Right lobe of liver (tissue), 6 donors: ENCODE measurements at regions not wholly inside any gene's neighbourhood (a gene's known extent, or its start where the extent isn't known, plus 50 kb on each side); places are given as distances from the start of the nearest gene placed in this dataset.

Experiments
- ATAC-seq, 4 donors: fragments of 200-7000 bp; cut with Tn5 transposase; one replicate each; pipeline ENCODE4 v1.9.1; 2020; ENCODE audit warnings: mild to moderate bottlenecking in 4 of 4, moderate library complexity in 4 of 4
- DNase-seq, 3 donors: peaks; one replicate each; pipeline ENCODE4 v3.0.0-alpha.2; 2020
- H3K27ac ChIP-seq, 3 donors: fragments of 200-600 bp; one replicate each; pipeline ENCODE4 v1.8.0; 2022
- H3K27me3 ChIP-seq, 2 donors: fragments of 200-600 bp; one replicate each; pipeline ENCODE4 v1.8.0; 2022
- H3K36me3 ChIP-seq, 4 donors: fragments of 200-600 bp; sonication (generic) in 1 of 4; one replicate each; pipeline versions ENCODE4 v1.5.1 to v1.8.0; 2017 to 2022; ENCODE audit warnings: control low read depth in 1 of 4
- H3K4me1 ChIP-seq, 4 donors: fragments of 200-600 bp; sonication (generic) in 1 of 4; one replicate each; pipeline versions ENCODE4 v1.5.1 to v1.8.0; 2017 to 2022; ENCODE audit warnings: control low read depth in 1 of 4
- H3K4me3 ChIP-seq, 3 donors: fragments of 200-600 bp; one replicate each; pipeline ENCODE4 v1.8.0; 2022
- H3K9me3 ChIP-seq, 4 donors: fragments of 200-600 bp; sonication (generic) in 1 of 4; one replicate each; pipeline versions ENCODE4 v1.5.1 to v1.8.0; 2017 to 2022; ENCODE audit warnings: control low read depth in 1 of 4
- CTCF ChIP-seq, 4 donors: fragments of 200-600 bp in 3 of 4; fragments of 450-650 bp in 1 of 4; IDR thresholded peaks; one replicate each; pipeline versions ENCODE4 v1.5.1 to v1.8.0; 2016 to 2022; ENCODE audit warnings: antibody characterized with exemption in 4 of 4, mild to moderate bottlenecking in 2 of 4
- POLR2A ChIP-seq: fragments of 450-650 bp; IDR thresholded peaks from one replicate; pipeline ENCODE4 v1.6.1; 2017; ENCODE audit warnings: antibody characterized with exemption, mild to moderate bottlenecking
- WGBS: methylation state at CpG from one replicate; pipeline ENCODE4 v1.1.6; 2018; ENCODE audit warnings: low coverage, low lambda C conversion rate; ENCODE audit not compliant: insufficient coverage; ENCODE audit errors: missing lambda C conversion rate; 5-methylcytosine and 5-hydroxymethylcytosine counted together
- intact Hi-C, 2 donors: fragments of 100-400 bp; cut with DNase I; formaldehyde crosslinking; loops; one replicate each; pipeline versions ENCODE4 v1.11.2 to v1.14.1; 2022
- donor health status: DM: no; HTN: yes; CAD: no.
- donor health status: DM: no; HTN: no; CAD: no.
- donor health status: DM: no; HTN: no; CAD: no.
- donor health status: DM: no; HTN: yes; CAD: no.
- donor health status: DM: no; HTN: yes; CAD: no.

GRCh38 chr21:20570824-20571232, 427.4 kb upstream of the NCAM2 start:
- DNase-seq: no peak
- H3K27ac ChIP-seq: no peak overlapping the region
- WGBS: 39% methylated on average over 2 of the region's 2 CpGs
- H3K4me1 ChIP-seq: no peaks in the 10 kb centered on the region
- no peaks in the 10 kb centered on the region for H3K27me3 ChIP-seq
- no peaks in the 10 kb centered on the region for H3K36me3 ChIP-seq
- no peaks in the 10 kb centered on the region for H3K9me3 ChIP-seq
- no peak overlapping the region for H3K4me3 ChIP-seq
- intact Hi-C loops: no loop called here
- no peak for ATAC-seq
- TF ChIP-seq CTCF (IDR thresholded peaks at IDR 0.05) (no peak), POLR2A (no peak)

- WGBS: 38% methylated on average over 4 of the region's 4 CpGs
- intact Hi-C loops: no loop called here
- DNase-seq (no peak), ATAC-seq (no peak)
- H3K27me3 ChIP-seq: no peaks in the 10 kb centered on the region
- no peak overlapping the region for H3K27ac ChIP-seq
- H3K4me3 ChIP-seq: no peak overlapping the region
- no peaks in the 10 kb centered on the region for H3K9me3 ChIP-seq
- H3K36me3 ChIP-seq: no peaks in the 10 kb centered on the region
- TF ChIP-seq CTCF (IDR thresholded peaks at IDR 0.05) (no peak), POLR2A (no peak)
- H3K4me1 ChIP-seq: no peaks in the 10 kb centered on the region
Measured at GRCh38 chr21:20572582-20572981, 425.6 kb upstream of the NCAM2 start.

GRCh38 chr21:20581361-20581760, 416.8 kb upstream of the NCAM2 start:
- Histone ChIP-seq H3K4me3 (no peak overlapping the region), H3K9me3 (no peaks in the 10 kb centered on the region), H3K27ac (no peak overlapping the region), H3K36me3 (no peaks in the 10 kb centered on the region), H3K4me1 (no peaks in the 10 kb centered on the region), H3K27me3 (no peaks in the 10 kb centered on the region)
- DNase-seq (no peak), ATAC-seq (no peak)
- 50% methylated on average over 1 of the region's 1 CpG for WGBS
- TF ChIP-seq POLR2A (no peak), CTCF (IDR thresholded peaks at IDR 0.05) (no peak)
- intact Hi-C loops: no loop called here

GRCh38 chr21:20591284-20591683, 406.9 kb upstream of the NCAM2 start:
- WGBS: 17% methylated on average over 1 of the region's 1 CpG
- Histone ChIP-seq H3K27ac (no peak overlapping the region), H3K9me3 (no peaks in the 10 kb centered on the region), H3K27me3 (no peaks in the 10 kb centered on the region), H3K36me3 (no peaks in the 10 kb centered on the region), H3K4me3 (no peak overlapping the region), H3K4me1 (no peaks in the 10 kb centered on the region)
- no peak for TF ChIP-seq POLR2A
- TF ChIP-seq CTCF (IDR thresholded peaks at IDR 0.05): no peak
- DNase-seq (no peak), ATAC-seq (no peak)
- intact Hi-C loops: no loop called here

- Histone ChIP-seq H3K27me3 (no peaks in the 10 kb centered on the region), H3K4me3 (no peak overlapping the region), H3K9me3 (no peaks in the 10 kb centered on the region), H3K27ac (no peak overlapping the region), H3K4me1 (no peaks in the 10 kb centered on the region), H3K36me3 (no peaks in the 10 kb centered on the region)
- TF ChIP-seq POLR2A (no peak), CTCF (IDR thresholded peaks at IDR 0.05) (no peak)
- no peak for ATAC-seq
- DNase-seq: no peak
- intact Hi-C loops: no loop called here
Measured at GRCh38 chr21:20592463-20592862, 405.7 kb upstream of the NCAM2 start.
